Panc1 (cell line): ENCODE measurements at regions not wholly inside any gene's neighbourhood (a gene's known extent, or its start where the extent isn't known, plus 50 kb on each side); places are given as distances from the start of the nearest gene placed in this dataset.

Source experiments
- ATAC-seq: fragments of 200-7000 bp; cut with Tn5 transposase; 2 replicates; pipeline ENCODE4 v1.9.1; 2020; ENCODE audit warnings: mild to moderate bottlenecking, moderate library complexity
- BruUV-seq: library from RNA; stranded (reverse); fragments of 400-500 nt; replicated peaks from 2 replicates; lab custom pipeline; 2021; lab: Mats Ljungman, UMichigan
- CTCF ChIA-PET: fragments of 300-600 bp; sonication (Branson Sonifier 250); formaldehyde crosslinking; loops from one replicate; lab custom pipeline; 2022; ENCODE audit warnings: antibody characterized with exemption; lab: Charles Lee
- POLR2A ChIA-PET: fragments of 300-600 bp; sonication (Branson Sonifier 250); formaldehyde crosslinking; loops from one replicate; lab custom pipeline; 2022; ENCODE audit warnings: antibody characterized with exemption; lab: Charles Lee
- DNase-seq: peaks from one replicate; pipeline ENCODE4 v3.0.0-alpha.2; 2010; ENCODE audit warnings: low read depth, low spot score
- H3K27ac ChIP-seq: 2 replicates; pipeline ENCODE4 v1.5.1; 2011; ENCODE audit warnings: mild to moderate bottlenecking, low read length, inconsistent platforms
- H3K27me3 ChIP-seq: fragments of 200-500 bp; sonication (Bioruptor generic); 2 replicates; pipeline ENCODE4 v1.6.0; 2014; ENCODE audit warnings: low read length, inconsistent platforms; ENCODE audit not compliant: control insufficient read depth, insufficient read depth
- H3K36me3 ChIP-seq: fragments of 200-500 bp; sonication (Bioruptor generic); 2 replicates; pipeline ENCODE4 v1.5.1; 2014; ENCODE audit warnings: inconsistent platforms, mild to moderate bottlenecking, low read length, moderate library complexity; ENCODE audit not compliant: control insufficient read depth, insufficient read depth
- H3K4me1 ChIP-seq: 2 replicates; pipeline ENCODE4 v1.5.1; 2011; ENCODE audit warnings: inconsistent platforms, mild to moderate bottlenecking, low read length, moderate library complexity; ENCODE audit not compliant: control insufficient read depth, insufficient read depth
- H3K4me3 ChIP-seq, 2 experiments: 2 replicates each; pipeline ENCODE4 v1.5.1; 2011 to 2012; ENCODE audit warnings: low read depth in 2 of 2, low read length in 2 of 2, mild to moderate bottlenecking in 2 of 2, inconsistent platforms in 1 of 2, moderate library complexity in 1 of 2
- H3K9me3 ChIP-seq: fragments of 200-500 bp; sonication (Bioruptor generic); 2 replicates; pipeline ENCODE4 v1.5.1; 2014; ENCODE audit warnings: low read depth, mild to moderate bottlenecking, inconsistent platforms, low read length, moderate library complexity; ENCODE audit not compliant: control insufficient read depth, insufficient read depth
- POLR2AphosphoS5 ChIP-seq: IDR thresholded peaks from 2 replicates; pipeline ENCODE4 v1.6.1; 2012; ENCODE audit warnings: mild to moderate bottlenecking, low read depth, low read length, moderate library complexity
- SIN3A ChIP-seq: IDR thresholded peaks from 2 replicates; pipeline ENCODE4 v1.6.1; 2012; ENCODE audit warnings: low read depth, mild to moderate bottlenecking, low read length, moderate library complexity, borderline replicate concordance; ENCODE audit not compliant: insufficient read depth
- TCF7L2 ChIP-seq: IDR thresholded peaks from 2 replicates; pipeline ENCODE4 v1.6.1; 2011; ENCODE audit warnings: mild to moderate bottlenecking, low read depth, low read length, inconsistent platforms
- in situ Hi-C: cut with HindIII; loops from 2 replicates; pipeline ENCODE4 v1.10.0; 2016; ENCODE audit warnings: low sequenced_read_pairs, low pct_unique_long_range_greater_than_20kb
- intact Hi-C: fragments of 100-400 bp; cut with micrococcal nuclease; formaldehyde crosslinking; loops from one replicate; pipeline ENCODE4 v1.10.0; 2022; ENCODE audit not compliant: unreplicated experiment
- TF ChIP-seq, protein P1 (sequence below): fragments of 450-650 bp; IDR thresholded peaks from 2 replicates; pipeline ENCODE4 v1.5.1; 2017; ENCODE audit warnings: mild to moderate bottlenecking
- TF ChIP-seq, protein P2 (sequence below), 2 experiments: IDR thresholded peaks; 2 replicates each; pipeline ENCODE4 v1.6.1; 2011 to 2012; ENCODE audit warnings: low read depth in 2 of 2, control low read depth in 1 of 2, low read length in 1 of 2, mild to moderate bottlenecking in 1 of 2, moderate library complexity in 1 of 2; ENCODE audit not compliant: insufficient read depth in 1 of 2

- no peak for DNase-seq
- ATAC-seq = no peak
- no peaks in the 10 kb centered on the region for H3K9me3 ChIP-seq
- ChIA-PET POLR2A (no interaction called here), CTCF (no interaction called here)
- TF ChIP-seq TCF7L2 (no peak), POLR2AphosphoS5 (no peak)
- intact Hi-C loops = no loop called here
- no peak overlapping the region for H3K27ac ChIP-seq
- H3K27me3 ChIP-seq = no peaks in the 10 kb centered on the region
- no TSS peak for BruUV-seq
- H3K4me3 ChIP-seq = no peak overlapping the region
- no peaks in the 10 kb centered on the region for H3K36me3 ChIP-seq
- no peaks in the 10 kb centered on the region for H3K4me1 ChIP-seq
- in situ Hi-C loops = no loop called here
Measured at GRCh38 chr12:67447180-67447579, 178.0 kb downstream of the CAND1 start.

DNA sequence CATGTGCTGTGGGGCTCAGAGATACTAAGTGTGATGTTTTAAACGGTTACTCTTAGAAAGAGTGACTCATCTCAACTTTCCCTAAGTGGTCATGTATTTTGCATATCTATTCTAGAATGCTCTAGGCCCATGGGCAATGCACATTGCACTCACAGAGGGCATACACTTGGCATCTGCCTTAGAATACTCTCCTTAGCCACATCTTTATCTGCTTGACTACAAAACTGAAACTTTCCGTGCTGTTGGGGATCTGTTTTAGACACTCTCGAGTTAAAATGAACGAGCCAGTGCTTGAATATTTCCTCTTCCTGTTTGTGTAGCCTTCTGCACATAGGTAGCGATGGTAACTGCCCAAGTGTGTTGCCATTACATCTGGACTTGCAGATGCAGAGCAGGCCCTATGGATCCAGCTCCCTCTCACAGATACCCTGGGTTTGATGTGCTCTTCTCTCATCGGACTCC, 180.5 kb downstream of the CAND1 start:
- DNase-seq (no peak), ATAC-seq (no peak)
- H3K4me3 ChIP-seq = no peak overlapping the region
- in situ Hi-C loops (no loop called here), intact Hi-C loops (no loop called here)
- no TSS peak for BruUV-seq
- no peaks in the 10 kb centered on the region for H3K36me3 ChIP-seq
- no peaks in the 10 kb centered on the region for H3K9me3 ChIP-seq
- ChIA-PET POLR2A (no interaction called here), CTCF (no interaction called here)
- H3K27me3 ChIP-seq = no peaks in the 10 kb centered on the region
- no peaks in the 10 kb centered on the region for H3K4me1 ChIP-seq
- TF ChIP-seq TCF7L2 (no peak), SIN3A (no peak), POLR2AphosphoS5 (no peak)
- TF ChIP-seq, protein P1, sequence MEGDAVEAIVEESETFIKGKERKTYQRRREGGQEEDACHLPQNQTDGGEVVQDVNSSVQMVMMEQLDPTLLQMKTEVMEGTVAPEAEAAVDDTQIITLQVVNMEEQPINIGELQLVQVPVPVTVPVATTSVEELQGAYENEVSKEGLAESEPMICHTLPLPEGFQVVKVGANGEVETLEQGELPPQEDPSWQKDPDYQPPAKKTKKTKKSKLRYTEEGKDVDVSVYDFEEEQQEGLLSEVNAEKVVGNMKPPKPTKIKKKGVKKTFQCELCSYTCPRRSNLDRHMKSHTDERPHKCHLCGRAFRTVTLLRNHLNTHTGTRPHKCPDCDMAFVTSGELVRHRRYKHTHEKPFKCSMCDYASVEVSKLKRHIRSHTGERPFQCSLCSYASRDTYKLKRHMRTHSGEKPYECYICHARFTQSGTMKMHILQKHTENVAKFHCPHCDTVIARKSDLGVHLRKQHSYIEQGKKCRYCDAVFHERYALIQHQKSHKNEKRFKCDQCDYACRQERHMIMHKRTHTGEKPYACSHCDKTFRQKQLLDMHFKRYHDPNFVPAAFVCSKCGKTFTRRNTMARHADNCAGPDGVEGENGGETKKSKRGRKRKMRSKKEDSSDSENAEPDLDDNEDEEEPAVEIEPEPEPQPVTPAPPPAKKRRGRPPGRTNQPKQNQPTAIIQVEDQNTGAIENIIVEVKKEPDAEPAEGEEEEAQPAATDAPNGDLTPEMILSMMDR = no peak
- no peak overlapping the region for H3K27ac ChIP-seq

- POLR2A ChIA-PET = no interaction called here
- BruUV-seq = no TSS peak
Measured at GRCh38 chr12:67450441-67450840, 181.3 kb downstream of the CAND1 start.

More at GRCh38 chr12:67450441-67450840, 181.3 kb downstream of the CAND1 start:
- H3K9me3 ChIP-seq = no peaks in the 10 kb centered on the region
- no peak overlapping the region for H3K27ac ChIP-seq
- H3K4me3 ChIP-seq = no peak overlapping the region
- no peaks in the 10 kb centered on the region for H3K4me1 ChIP-seq
- DNase-seq (no peak), ATAC-seq (no peak)
- no peaks in the 10 kb centered on the region for H3K36me3 ChIP-seq
- no peaks in the 10 kb centered on the region for H3K27me3 ChIP-seq
- CTCF ChIA-PET = no interaction called here
- in situ Hi-C loops = no loop called here
- TF ChIP-seq TCF7L2 (no peak), SIN3A (no peak), POLR2AphosphoS5 (no peak)
- TF ChIP-seq, protein P2, sequence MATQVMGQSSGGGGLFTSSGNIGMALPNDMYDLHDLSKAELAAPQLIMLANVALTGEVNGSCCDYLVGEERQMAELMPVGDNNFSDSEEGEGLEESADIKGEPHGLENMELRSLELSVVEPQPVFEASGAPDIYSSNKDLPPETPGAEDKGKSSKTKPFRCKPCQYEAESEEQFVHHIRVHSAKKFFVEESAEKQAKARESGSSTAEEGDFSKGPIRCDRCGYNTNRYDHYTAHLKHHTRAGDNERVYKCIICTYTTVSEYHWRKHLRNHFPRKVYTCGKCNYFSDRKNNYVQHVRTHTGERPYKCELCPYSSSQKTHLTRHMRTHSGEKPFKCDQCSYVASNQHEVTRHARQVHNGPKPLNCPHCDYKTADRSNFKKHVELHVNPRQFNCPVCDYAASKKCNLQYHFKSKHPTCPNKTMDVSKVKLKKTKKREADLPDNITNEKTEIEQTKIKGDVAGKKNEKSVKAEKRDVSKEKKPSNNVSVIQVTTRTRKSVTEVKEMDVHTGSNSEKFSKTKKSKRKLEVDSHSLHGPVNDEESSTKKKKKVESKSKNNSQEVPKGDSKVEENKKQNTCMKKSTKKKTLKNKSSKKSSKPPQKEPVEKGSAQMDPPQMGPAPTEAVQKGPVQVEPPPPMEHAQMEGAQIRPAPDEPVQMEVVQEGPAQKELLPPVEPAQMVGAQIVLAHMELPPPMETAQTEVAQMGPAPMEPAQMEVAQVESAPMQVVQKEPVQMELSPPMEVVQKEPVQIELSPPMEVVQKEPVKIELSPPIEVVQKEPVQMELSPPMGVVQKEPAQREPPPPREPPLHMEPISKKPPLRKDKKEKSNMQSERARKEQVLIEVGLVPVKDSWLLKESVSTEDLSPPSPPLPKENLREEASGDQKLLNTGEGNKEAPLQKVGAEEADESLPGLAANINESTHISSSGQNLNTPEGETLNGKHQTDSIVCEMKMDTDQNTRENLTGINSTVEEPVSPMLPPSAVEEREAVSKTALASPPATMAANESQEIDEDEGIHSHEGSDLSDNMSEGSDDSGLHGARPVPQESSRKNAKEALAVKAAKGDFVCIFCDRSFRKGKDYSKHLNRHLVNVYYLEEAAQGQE (IDR thresholded peaks at IDR 0.05; ENCODE audit: insufficient read depth in 1 of 2, low read depth in 2 of 2, low read length in 1 of 2) = no peak
- TF ChIP-seq, protein P1 = no peak
- intact Hi-C loops = no loop called here
